ENCODE measurements at regions not wholly inside any gene's neighbourhood (a gene's known extent, or its start where the extent isn't known, plus 50 kb on each side); places are given as distances from the start of the nearest gene placed in this dataset.

DNA sequence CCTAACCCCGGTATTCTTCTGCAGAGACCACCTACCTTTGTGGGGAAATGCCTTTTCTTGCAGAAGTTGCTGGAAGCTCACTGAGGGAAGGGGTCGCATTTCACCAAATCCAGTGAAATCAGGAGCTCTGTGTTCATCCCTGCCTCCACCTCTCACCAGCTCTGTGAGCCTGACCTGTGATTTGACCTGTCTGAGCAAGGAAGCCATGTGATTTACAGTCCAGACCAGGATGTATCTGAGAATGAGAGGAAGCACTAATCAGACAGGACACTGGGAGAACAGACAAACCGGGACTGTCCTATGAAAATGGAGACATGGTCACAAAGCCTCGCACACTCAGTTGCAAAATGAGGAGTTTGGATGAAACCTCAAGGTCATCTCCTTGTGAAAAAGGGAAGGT, 285.4 kb downstream of the BCL11A start:
- TF ChIP-seq HDGF (IDR thresholded peaks at IDR 0.05; ENCODE audit: borderline replicate concordance) = no peak
- TF ChIP-seq SP1 (IDR thresholded peaks at IDR 0.05) = no peak
- TF ChIP-seq BHLHE40 (IDR thresholded peaks at IDR 0.05; ENCODE audit: borderline replicate concordance) = no peak
- TF ChIP-seq LEF1 (IDR thresholded peaks at IDR 0.05; ENCODE audit: borderline replicate concordance) = no peak
- no peak for TF ChIP-seq CTBP1 (IDR thresholded peaks at IDR 0.05; ENCODE audit: borderline replicate concordance)
- TF ChIP-seq FOXA1 (IDR thresholded peaks at IDR 0.05) = no peak
- TF ChIP-seq SUZ12 (IDR thresholded peaks at IDR 0.05) = no peak
- TF ChIP-seq ARNT (IDR thresholded peaks at IDR 0.05) = no peak
- TF ChIP-seq ELF4 (IDR thresholded peaks at IDR 0.05) = no peak
- no peak for TF ChIP-seq L3MBTL2 (conservative IDR thresholded peaks at IDR 0.05)
- no peak for TF ChIP-seq FOXM1 (IDR thresholded peaks at IDR 0.05; ENCODE audit: borderline replicate concordance)

Data from HEK293T (cell line).